Ectodermal cell (in vitro differentiated cells): ENCODE measurements at regions not wholly inside any gene's neighbourhood (a gene's known extent, or its start where the extent isn't known, plus 50 kb on each side); places are given as distances from the start of the nearest gene placed in this dataset.
"Not testable (repeated sequence)": the region's sequence is repeated elsewhere in the genome, so short reads cannot be mapped to it uniquely, and the experiment has no call there.

Experiments
- H3K27ac ChIP-seq: 2 replicates; pipeline ENCODE4 v1.7.0; 2013; ENCODE audit warnings: mild to moderate bottlenecking, low read depth, low read length; ENCODE audit not compliant: insufficient read depth, poor library complexity, severe bottlenecking
- H3K27me3 ChIP-seq: 2 replicates; pipeline ENCODE4 v1.7.0; 2013; ENCODE audit warnings: mild to moderate bottlenecking, low read length; ENCODE audit not compliant: insufficient read depth, control insufficient read depth, poor library complexity, severe bottlenecking
- H3K36me3 ChIP-seq: one replicate; pipeline ENCODE4 v1.7.0; 2013; ENCODE audit warnings: low read length; ENCODE audit not compliant: control insufficient read depth, insufficient read depth
- H3K4me1 ChIP-seq: one replicate; pipeline ENCODE4 v1.7.0; 2013; ENCODE audit warnings: low read length; ENCODE audit not compliant: control insufficient read depth, insufficient read depth
- H3K4me3 ChIP-seq: 2 replicates; pipeline ENCODE4 v1.7.0; 2013; ENCODE audit warnings: low read depth, low read length, control low read depth; ENCODE audit not compliant: insufficient read depth
- H3K9me3 ChIP-seq: 2 replicates; pipeline ENCODE4 v1.7.0; 2013; ENCODE audit warnings: mild to moderate bottlenecking, low read length, moderate library complexity; ENCODE audit not compliant: control insufficient read depth
- WGBS, 2 experiments: methylation state at CpG; one replicate each; pipeline ENCODE4 v1.1.7; 2013; ENCODE audit warnings: missing lambda C conversion rate in 2 of 2; 5-methylcytosine and 5-hydroxymethylcytosine counted together

DNA sequence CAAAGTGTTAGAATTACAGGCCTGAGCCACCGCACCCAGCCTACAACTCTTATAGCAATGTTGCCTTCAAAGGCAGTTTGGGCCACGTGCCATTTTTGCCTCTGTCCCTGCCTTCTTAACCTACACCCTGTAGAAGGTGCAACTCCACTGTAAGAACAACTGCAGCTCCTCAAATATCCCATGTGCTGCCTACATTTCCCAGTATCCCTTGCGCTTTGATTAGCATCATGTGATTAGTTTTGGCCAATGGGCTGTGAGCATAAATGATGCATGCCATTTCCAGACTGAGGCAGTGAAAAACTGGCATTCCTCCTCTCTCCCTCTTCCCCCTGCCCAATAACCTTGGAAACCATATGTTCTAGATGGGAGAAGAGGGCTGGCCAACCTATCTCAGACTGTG, 75.2 kb upstream of the MRI1 start:
- Histone ChIP-seq H3K36me3 (no peaks in the 10 kb centered on the region), H3K27me3 (peaks cover 8% of the 10 kb centered on the region), H3K9me3 (no peaks in the 10 kb centered on the region), H3K4me1 (no peaks in the 10 kb centered on the region), H3K27ac (no peak overlapping the region), H3K4me3 (no peak overlapping the region)
- 79 to 91% methylated on average over 3 of the region's 3 CpGs for WGBS, 2 experiments

GRCh38 chr19:13684021-13684420, 80.3 kb upstream of the MRI1 start:
- no peak overlapping the region for H3K4me3 ChIP-seq
- 88% methylated on average over 1 of the region's 1 CpG; no CpG with 5 or more reads in 1 of the 2 experiments for WGBS, 2 experiments
- no peaks in the 10 kb centered on the region for H3K27me3 ChIP-seq
- H3K36me3 ChIP-seq, result no peaks in the 10 kb centered on the region
- H3K27ac ChIP-seq, result no peak overlapping the region
- H3K4me1 ChIP-seq, result no peaks in the 10 kb centered on the region
- H3K9me3 ChIP-seq, result no peaks in the 10 kb centered on the region

DNA sequence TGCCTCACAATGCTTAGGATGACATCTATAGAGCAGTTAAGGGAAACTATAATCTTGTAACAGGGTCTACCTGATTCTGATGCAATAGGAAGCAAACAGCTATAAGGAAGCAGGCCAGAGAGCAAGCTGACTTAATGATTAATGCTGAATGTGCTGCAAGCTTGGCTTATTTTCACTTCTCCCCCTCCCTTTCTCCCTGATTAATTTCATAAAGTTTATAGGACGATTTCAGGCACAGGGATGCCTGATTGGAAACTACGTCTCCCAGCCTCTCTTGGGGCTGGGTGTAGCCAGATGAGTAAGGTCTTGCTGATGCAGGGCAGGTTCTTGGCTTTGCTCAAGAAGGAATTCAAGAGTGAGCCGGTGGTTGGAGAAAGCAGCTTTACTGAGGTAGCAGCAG, 82.8 kb upstream of the MRI1 start:
- 88 to 89% methylated on average over 3 of the region's 3 CpGs for WGBS, 2 experiments
- no peaks in the 10 kb centered on the region for H3K4me1 ChIP-seq
- H3K27ac ChIP-seq, result no peak overlapping the region
- H3K9me3 ChIP-seq, result no peaks in the 10 kb centered on the region
- no peaks in the 10 kb centered on the region for H3K27me3 ChIP-seq
- no peaks in the 10 kb centered on the region for H3K36me3 ChIP-seq
- H3K4me3 ChIP-seq, result no peak overlapping the region

DNA sequence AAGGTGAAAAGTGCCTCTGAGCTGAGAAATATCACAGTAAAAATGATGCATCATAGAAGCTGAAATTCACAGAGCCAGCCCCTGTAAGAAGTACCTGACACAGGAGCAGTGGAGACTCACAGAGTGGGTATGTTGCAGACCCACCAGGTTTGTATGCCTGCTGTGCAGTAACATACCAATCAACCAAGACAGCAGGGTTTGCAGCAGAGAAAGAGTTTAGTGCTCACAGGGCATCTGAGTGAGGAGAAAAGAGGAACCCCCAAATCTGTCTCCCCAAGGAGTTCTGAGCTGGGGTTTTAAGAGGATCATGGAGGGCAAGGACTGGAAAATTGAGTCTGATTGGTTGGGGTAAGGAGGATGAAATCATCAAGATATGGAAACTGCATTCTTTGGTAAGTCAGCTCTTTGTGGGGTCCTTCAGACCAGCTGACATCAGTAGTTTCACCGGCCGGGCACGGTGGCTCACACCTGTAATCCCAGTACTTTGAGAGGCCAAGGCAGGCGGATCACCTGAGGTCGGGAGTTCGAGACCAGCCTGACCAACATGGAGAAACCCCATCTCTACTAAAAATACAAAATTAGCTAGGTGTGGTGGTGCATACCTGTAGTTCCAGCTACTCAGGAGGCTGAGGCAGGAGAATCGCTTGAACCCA, 83.5 kb upstream of the MRI1 start:
- H3K36me3 ChIP-seq, H3K27ac ChIP-seq, H3K4me1 ChIP-seq, H3K27me3 ChIP-seq, H3K4me3 ChIP-seq, H3K9me3 ChIP-seq: not testable (repeated sequence)
- 84 to 90% methylated on average over 5 of the region's 7 CpGs for WGBS, 2 experiments

GRCh38 chr19:13676967-13677366, 87.4 kb upstream of the MRI1 start:
- 86 to 93% methylated on average over 5 of the region's 5 CpGs for WGBS, 2 experiments
- not testable (repeated sequence) for H3K36me3 ChIP-seq, H3K27me3 ChIP-seq, H3K4me3 ChIP-seq, H3K27ac ChIP-seq, H3K9me3 ChIP-seq, H3K4me1 ChIP-seq

DNA sequence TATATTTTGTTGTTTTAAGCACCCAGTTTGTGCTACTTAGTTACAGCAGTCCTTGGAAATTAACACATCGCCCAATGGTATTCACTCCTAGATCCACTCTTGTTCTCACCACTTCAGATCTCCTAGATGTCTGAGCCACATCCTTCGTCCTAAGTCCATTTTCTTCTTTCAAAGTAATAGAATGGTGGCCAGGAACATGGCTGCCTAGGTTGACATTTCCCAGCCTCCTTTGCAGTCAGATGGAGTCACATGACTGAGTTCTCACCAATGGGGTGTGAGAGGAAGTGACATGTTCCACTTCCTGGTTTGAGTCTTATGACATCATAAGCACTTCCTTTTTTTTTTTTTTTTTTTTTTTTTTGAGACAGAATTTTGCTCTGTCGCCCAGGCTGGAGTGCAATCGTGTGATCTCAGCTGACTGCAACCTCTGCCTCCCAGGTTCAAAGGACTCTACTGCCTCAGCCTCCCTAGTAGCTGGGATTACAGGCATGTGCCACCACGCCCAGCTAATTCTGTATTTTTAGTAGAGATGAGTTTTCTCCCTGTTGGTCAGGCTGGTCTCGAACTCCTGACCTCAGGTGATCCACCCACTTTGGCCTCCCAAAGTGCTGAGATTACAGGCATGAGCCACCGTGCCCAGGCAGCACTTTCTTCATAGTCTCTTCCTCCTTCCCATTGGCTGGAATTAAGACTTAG, 91.7 kb upstream of the MRI1 start:
- H3K27ac ChIP-seq, H3K9me3 ChIP-seq, H3K4me1 ChIP-seq, H3K27me3 ChIP-seq, H3K36me3 ChIP-seq, H3K4me3 ChIP-seq: not testable (repeated sequence)
- WGBS, 2 experiments, result 94 to 98% methylated on average over 7 of the region's 7 CpGs

GRCh38 chr19:13670846-13671245, 93.5 kb upstream of the MRI1 start:
- no peaks in the 10 kb centered on the region for H3K4me1 ChIP-seq
- 90 to 93% methylated on average over 4 of the region's 4 CpGs for WGBS, 2 experiments
- no peaks in the 10 kb centered on the region for H3K36me3 ChIP-seq

DNA sequence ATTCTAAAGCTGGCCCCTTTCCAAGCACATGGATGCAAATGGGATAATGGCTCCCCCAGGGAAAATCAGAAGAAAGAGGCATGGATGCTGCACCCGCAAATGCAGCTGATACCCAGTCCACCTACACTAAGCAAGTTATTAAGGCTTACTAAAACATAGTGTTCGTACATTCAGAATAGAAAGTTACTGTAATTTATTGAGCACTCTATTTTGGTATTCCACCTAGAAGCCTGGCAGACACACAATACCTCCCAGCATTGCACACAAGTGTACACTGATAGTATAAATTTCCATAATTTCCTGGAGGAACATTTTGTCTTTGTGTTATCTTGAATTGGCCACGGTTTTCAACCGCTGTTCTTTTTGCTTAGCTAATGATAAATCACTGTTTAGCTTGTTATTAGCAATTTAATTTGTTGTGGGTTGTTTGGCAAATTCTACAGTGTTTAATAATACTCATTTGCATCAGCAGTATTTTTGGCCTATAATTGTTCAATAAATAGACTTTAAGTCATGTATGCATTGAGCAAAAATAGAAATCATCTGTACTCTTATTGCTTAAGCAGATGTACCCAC, 94.5 kb upstream of the MRI1 start:
- WGBS, 2 experiments, result 98 to 100% methylated on average over 4 of the region's 4 CpGs
- H3K27me3 ChIP-seq, result no peaks in the 10 kb centered on the region
- H3K27ac ChIP-seq, result no peak overlapping the region
- H3K4me3 ChIP-seq, result no peak overlapping the region
- no peaks in the 10 kb centered on the region for H3K36me3 ChIP-seq
- no peaks in the 10 kb centered on the region for H3K9me3 ChIP-seq
- H3K4me1 ChIP-seq, result no peaks in the 10 kb centered on the region

More at GRCh38 chr19:13670846-13671245, 93.5 kb upstream of the MRI1 start:
- Histone ChIP-seq H3K4me3 (no peak overlapping the region), H3K27me3 (no peaks in the 10 kb centered on the region), H3K9me3 (no peaks in the 10 kb centered on the region), H3K27ac (no peak overlapping the region)

GRCh38 chr19:13668964-13669363, 95.4 kb upstream of the MRI1 start:
- WGBS, 2 experiments, result 85 to 92% methylated on average over 9 of the region's 9 CpGs

DNA sequence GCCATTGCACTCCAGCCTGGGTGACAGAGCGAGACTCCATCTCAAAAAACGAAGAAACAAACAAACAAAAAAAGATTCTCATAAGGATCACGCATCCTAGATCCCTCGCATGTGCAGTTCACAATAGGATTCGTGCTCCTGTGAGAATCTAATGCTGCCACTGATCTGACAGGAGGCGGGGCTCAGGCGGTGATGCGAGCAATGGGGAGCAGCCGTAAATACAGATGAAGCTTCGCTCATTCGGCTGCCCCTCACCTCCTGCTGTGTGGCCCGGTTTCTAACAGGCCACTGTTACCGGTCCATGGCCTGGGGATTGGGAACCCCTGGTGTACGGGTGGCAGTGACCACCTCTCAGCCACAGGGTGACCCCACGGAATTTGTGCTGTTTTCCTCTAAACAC, 98.2 kb upstream of the MRI1 start:
- WGBS, 2 experiments, result 72 to 73% methylated on average over 15 of the region's 15 CpGs
- no peak overlapping the region for H3K27ac ChIP-seq

More at GRCh38 chr19:13668964-13669363, 95.4 kb upstream of the MRI1 start:
- Histone ChIP-seq H3K27ac (no peak overlapping the region), H3K9me3 (no peaks in the 10 kb centered on the region), H3K27me3 (no peaks in the 10 kb centered on the region), H3K4me3 (no peak overlapping the region), H3K4me1 (no peaks in the 10 kb centered on the region), H3K36me3 (no peaks in the 10 kb centered on the region)

More for the DNA sequence above, 98.2 kb upstream of the MRI1 start:
- H3K36me3 ChIP-seq, result no peaks in the 10 kb centered on the region
- no peaks in the 10 kb centered on the region for H3K9me3 ChIP-seq
- no peaks in the 10 kb centered on the region for H3K4me1 ChIP-seq
- H3K4me3 ChIP-seq, result no peak overlapping the region
- H3K27me3 ChIP-seq, result no peaks in the 10 kb centered on the region
